GM12878 (cell line): ENCODE measurements at regions not wholly inside any gene's neighbourhood (a gene's known extent, or its start where the extent isn't known, plus 50 kb on each side); places are given as distances from the start of the nearest gene placed in this dataset.

ENCODE experiments used
- ATAC-seq: fragments of 200-7000 bp; cut with Tn5 transposase; 3 replicates; pipeline ENCODE4 v1.9.1; 2020; ENCODE audit warnings: mild to moderate bottlenecking, moderate library complexity
- BruUV-seq: library from RNA; stranded (reverse); fragments of 400-500 nt; replicated peaks from 2 replicates; lab custom pipeline; 2021; lab: Mats Ljungman, UMichigan
- CTCF ChIA-PET: fragments of 300-600 bp; sonication (Branson Sonifier 250); formaldehyde crosslinking; extraction: SDS; loops from one replicate; lab custom pipeline; 2021; ENCODE audit warnings: inconsistent platforms; lab: Yijun Ruan, JAX
- POLR2A ChIA-PET: fragments of 350-600 bp; formaldehyde crosslinking; extraction: SDS; loops from one replicate; lab custom pipeline; 2021; ENCODE audit warnings: inconsistent platforms; lab: Charles Lee
- RAD21 ChIA-PET: fragments of 300-600 bp; sonication (Branson Sonifier 250); formaldehyde crosslinking; loops from one replicate; lab custom pipeline; 2023; ENCODE audit warnings: antibody characterized with exemption; ENCODE audit not compliant: unreplicated experiment; lab: Charles Lee
- SMC1A ChIA-PET: fragments of 300-600 bp; sonication (Branson Sonifier 250); formaldehyde crosslinking; loops from one replicate; lab custom pipeline; 2023; ENCODE audit not compliant: unreplicated experiment, uncharacterized antibody; lab: Charles Lee
- DNase-seq: peaks from one replicate; pipeline ENCODE4 v3.0.0-alpha.2; 2011; ENCODE audit warnings: low read depth, low spot score
- FAIRE-seq: peaks from 3 replicates; lab custom pipeline; 2011; peaks lifted over from hg19 to GRCh38; lab: Jason Lieb, UNC
- H2AFZ ChIP-seq: 2 replicates; pipeline ENCODE4 v1.6.0; 2011; ENCODE audit warnings: low read depth, low read length, control low read depth; ENCODE audit not compliant: control insufficient read depth
- H3K27ac ChIP-seq: 2 replicates; pipeline ENCODE4 v1.5.1; 2011; ENCODE audit warnings: control low read depth; ENCODE audit not compliant: control insufficient read depth, insufficient read depth
- H3K27me3 ChIP-seq, 2 experiments: replicated peaks in 1 of 2; 2 replicates each; pipeline versions ENCODE4 v1.6.0 to v1.6.1; 2011; ENCODE audit warnings: low read length in 1 of 2; ENCODE audit not compliant: control insufficient read depth in 2 of 2, insufficient read depth in 2 of 2
- H3K36me3 ChIP-seq, 2 experiments: 2 replicates each; pipeline ENCODE4 v1.5.1; 2011; ENCODE audit warnings: low read length in 1 of 2; ENCODE audit not compliant: control insufficient read depth in 2 of 2, insufficient read depth in 2 of 2
- H3K4me1 ChIP-seq: 2 replicates; pipeline ENCODE4 v1.6.1; 2011; ENCODE audit warnings: mild to moderate bottlenecking, low read length, moderate library complexity, mixed read lengths; ENCODE audit not compliant: control insufficient read depth, insufficient read depth
- H3K4me2 ChIP-seq: 2 replicates; pipeline ENCODE4 v1.6.0; 2011; ENCODE audit warnings: control low read depth; ENCODE audit not compliant: control insufficient read depth, insufficient read depth
- H3K4me3 ChIP-seq: fragments of 200-600 bp; sonication (generic); 2 replicates; pipeline ENCODE4 v1.5.1; 2016
- H3K79me2 ChIP-seq: 2 replicates; pipeline ENCODE4 v1.6.0; 2011; ENCODE audit warnings: low read length; ENCODE audit not compliant: control insufficient read depth, insufficient read depth
- H3K9ac ChIP-seq: 2 replicates; pipeline ENCODE4 v1.8.0; 2011; ENCODE audit warnings: low read length, control low read depth, mixed read lengths; ENCODE audit not compliant: control insufficient read depth, insufficient read depth
- H3K9me3 ChIP-seq: replicated peaks from 3 replicates; pipeline ENCODE4 v1.5.1; 2011; ENCODE audit warnings: mild to moderate bottlenecking, low read length; ENCODE audit not compliant: control insufficient read depth, insufficient read depth
- H4K20me1 ChIP-seq: 2 replicates; pipeline ENCODE4 v1.6.0; 2011; ENCODE audit not compliant: control insufficient read depth, insufficient read depth
- ATF7 ChIP-seq: fragments of 450-650 bp; IDR thresholded peaks from 2 replicates; pipeline ENCODE4 v1.6.1; 2016; ENCODE audit warnings: low read depth, mild to moderate bottlenecking
- CBX5 ChIP-seq: sonication (generic); IDR thresholded peaks from 2 replicates; pipeline ENCODE4 v1.6.1; 2016; ENCODE audit warnings: low read depth, moderate library complexity, mild to moderate bottlenecking, inconsistent platforms
- CHD2 ChIP-seq: IDR thresholded peaks from 2 replicates; pipeline ENCODE4 v1.6.1; 2011; ENCODE audit warnings: low read depth, low read length, improper control_type of control experiment, borderline replicate concordance
- CREM ChIP-seq: IDR thresholded peaks from 2 replicates; pipeline ENCODE4 v1.6.1; 2014; ENCODE audit warnings: antibody characterized with exemption, low read depth
- DPF2 ChIP-seq: fragments of 450-650 bp; IDR thresholded peaks from 2 replicates; pipeline ENCODE4 v1.6.1; 2017; ENCODE audit warnings: mild to moderate bottlenecking
- EED ChIP-seq: sonication (generic); IDR thresholded peaks from 2 replicates; pipeline ENCODE4 v1.6.1; 2016; ENCODE audit warnings: antibody characterized with exemption, low read depth
- HDGF ChIP-seq: fragments of 450-650 bp; IDR thresholded peaks from 2 replicates; pipeline ENCODE4 v1.6.1; 2016; ENCODE audit warnings: antibody characterized with exemption
- IRF5 ChIP-seq: fragments of 450-650 bp; IDR thresholded peaks from 2 replicates; pipeline ENCODE4 v1.6.1; 2017; ENCODE audit warnings: borderline replicate concordance
- NBN ChIP-seq: fragments of 450-650 bp; IDR thresholded peaks from 2 replicates; pipeline ENCODE4 v1.6.1; 2016
- NKRF ChIP-seq: fragments of 450-650 bp; conservative IDR thresholded peaks from 2 replicates; pipeline ENCODE4 v1.6.1; 2017; ENCODE audit warnings: mild to moderate bottlenecking, moderate library complexity
- NR2C1 ChIP-seq: fragments of 450-650 bp; IDR thresholded peaks from 2 replicates; pipeline ENCODE4 v1.6.1; 2017; ENCODE audit warnings: antibody characterized with exemption, mild to moderate bottlenecking, moderate library complexity
- RUNX3 ChIP-seq: IDR thresholded peaks from 2 replicates; pipeline ENCODE4 v1.6.1; 2012; ENCODE audit warnings: low read length, inconsistent platforms
- SIN3A ChIP-seq: IDR thresholded peaks from 2 replicates; pipeline ENCODE4 v1.6.1; 2012; ENCODE audit warnings: low read depth, low read length, improper control_type of control experiment
- STAT1 ChIP-seq: fragments of 450-650 bp; conservative IDR thresholded peaks from 2 replicates; pipeline ENCODE4 v1.6.1; 2014; ENCODE audit warnings: antibody characterized with exemption, mild to moderate bottlenecking
- SUZ12 ChIP-seq: fragments of 200-600 bp; sonication (generic); IDR thresholded peaks from one replicate; pipeline ENCODE4 v1.6.1; 2018; ENCODE audit warnings: antibody characterized with exemption, mild to moderate bottlenecking; ENCODE audit not compliant: unreplicated experiment
- TARDBP ChIP-seq: IDR thresholded peaks from 2 replicates; pipeline ENCODE4 v1.6.1; 2016; ENCODE audit warnings: borderline replicate concordance
- USF1 ChIP-seq: IDR thresholded peaks from 2 replicates; pipeline ENCODE4 v1.6.1; 2011; ENCODE audit warnings: borderline replicate concordance, low read depth, mild to moderate bottlenecking, moderate library complexity, mixed read lengths, low read length; ENCODE audit not compliant: insufficient read depth; ENCODE audit errors: extremely low read length
- ZNF24 ChIP-seq: fragments of 450-650 bp; IDR thresholded peaks from 2 replicates; pipeline ENCODE4 v1.6.1; 2017; ENCODE audit warnings: antibody characterized with exemption, mild to moderate bottlenecking
- ZNF274 ChIP-seq: IDR thresholded peaks from one replicate; pipeline ENCODE4 v1.8.0; 2011; ENCODE audit not compliant: insufficient read length, insufficient read depth
- WGBS: methylation state at CpG from one replicate; pipeline ENCODE4 v1.1.6; 2016; ENCODE audit warnings: low lambda C conversion rate; ENCODE audit not compliant: insufficient replicate concordance, insufficient coverage; ENCODE audit errors: missing lambda C conversion rate; 5-methylcytosine and 5-hydroxymethylcytosine counted together
- in situ Hi-C: fragments of 300-500 bp; cut with MboI; formaldehyde crosslinking; loops from 9 replicates; pipeline ENCODE4 v1.14.3; 2018; ENCODE audit warnings: mixed read lengths
- intact Hi-C: fragments of 100-400 bp; cut with micrococcal nuclease; formaldehyde crosslinking; loops from one replicate; pipeline ENCODE4 v1.14.2; 2022; ENCODE audit not compliant: unreplicated experiment

- TF ChIP-seq NKRF = no peak
Observed at GRCh38 chr11:29324328-29324727, 692.5 kb downstream of the KCNA4 start (continued).

- SMC1A ChIA-PET = interaction anchor here (1.1 to 1.4 kb wide), 5 partner anchors 10 to 116 kb away, joined by 3 to 4 read pairs (median 3); no protein-coding TSS in a partner anchor
Observed at GRCh38 chr11:29321293-29322132, 695.3 kb downstream of the KCNA4 start.

More at GRCh38 chr11:29321293-29322132, 695.3 kb downstream of the KCNA4 start:
- CTCF ChIA-PET = interaction anchor here (0.8 to 2.7 kb wide), 4 partner anchors 8 to 162 kb away, joined by 3 to 23 read pairs (median 4); no protein-coding TSS in a partner anchor
- H3K79me2 ChIP-seq = no peaks in the 10 kb centered on the region
- H3K27ac ChIP-seq = no peak overlapping the region
- FAIRE-seq (no peak), DNase-seq (no peak), ATAC-seq (no peak)
- RAD21 ChIA-PET = interaction anchor here (1.0 kb wide), 1 partner anchor 39 kb away, joined by 3 read pairs; no protein-coding TSS in a partner anchor
- H3K9ac ChIP-seq = no peak overlapping the region
- BruUV-seq = no TSS peak
- intact Hi-C loops (loop anchor here (10.0 kb wide), 1 partner anchor 1527 kb away; no protein-coding TSS in a partner anchor), in situ Hi-C loops (no loop called here)
- H2AFZ ChIP-seq = no peak overlapping the region
- H3K4me1 ChIP-seq = no peaks in the 10 kb centered on the region
- no peaks in the 10 kb centered on the region for H3K36me3 ChIP-seq
- no peaks in the 10 kb centered on the region for H3K27me3 ChIP-seq
- no peak overlapping the region for H3K4me2 ChIP-seq
- 46% methylated on average over 4 of the region's 4 CpGs for WGBS
- no peaks in the 10 kb centered on the region for H3K9me3 ChIP-seq
- TF ChIP-seq NBN (no peak), SIN3A (no peak), EED (no peak), SUZ12 (no peak), NR2C1 (no peak), ZNF274 (no peak), DPF2 (no peak), STAT1 (no peak), RUNX3 (no peak), TARDBP (no peak), CHD2 (no peak), ZNF24 (no peak), CBX5 (no peak), USF1 (no peak), CREM (no peak), IRF5 (no peak), HDGF (no peak), ATF7 (no peak)
- H4K20me1 ChIP-seq = no peaks in the 10 kb centered on the region
- POLR2A ChIA-PET = no interaction called here
- no peak overlapping the region for H3K4me3 ChIP-seq
